Bronchial epithelial cell (primary cell): ENCODE measurements at regions not wholly inside any gene's neighbourhood (a gene's known extent, or its start where the extent isn't known, plus 50 kb on each side); places are given as distances from the start of the nearest gene placed in this dataset.
A peak's percentile ranks its signal among the peaks of the same experiment; 100 is the strongest.

Source experiments
- DNase-seq: peaks from one replicate; pipeline ENCODE4 v3.0.0-alpha.2; 2010; ENCODE audit warnings: low read depth
- FAIRE-seq: peaks from 2 replicates; lab custom pipeline; 2011; peaks lifted over from hg19 to GRCh38; lab: Jason Lieb, UNC
- H3K27me3 ChIP-seq: 2 replicates; pipeline ENCODE4 v1.5.1; 2011; ENCODE audit warnings: low read length; ENCODE audit not compliant: control insufficient read depth, insufficient read depth
- H3K36me3 ChIP-seq: 2 replicates; pipeline ENCODE4 v1.5.1; 2011; ENCODE audit warnings: low read length; ENCODE audit not compliant: control insufficient read depth, insufficient read depth
- H3K4me3 ChIP-seq: 2 replicates; pipeline ENCODE4 v1.5.1; 2011; ENCODE audit warnings: mild to moderate bottlenecking, low read depth, low read length, control low read depth
- CTCF ChIP-seq: IDR thresholded peaks from 2 replicates; pipeline ENCODE4 v1.5.1; 2011; ENCODE audit warnings: mild to moderate bottlenecking, moderate library complexity, low read length, control low read depth, inconsistent platforms; ENCODE audit not compliant: insufficient read depth, severe bottlenecking

- peak; percentile 82 for FAIRE-seq
- no peak for TF ChIP-seq CTCF
- no peak for DNase-seq
- no peaks in the 10 kb centered on the region for H3K27me3 ChIP-seq
- H3K36me3 ChIP-seq: no peaks in the 10 kb centered on the region
- no peak overlapping the region for H3K4me3 ChIP-seq
Measured at GRCh38 chr2:226643946-226644282, 155.7 kb downstream of the IRS1 start.

GRCh38 chr2:226643030-226643945, 156.3 kb downstream of the IRS1 start:
- FAIRE-seq (no peak), DNase-seq (no peak)

GRCh38 chr2:226641008-226641407, 158.6 kb downstream of the IRS1 start:
- no peak for TF ChIP-seq CTCF
- H3K36me3 ChIP-seq: no peaks in the 10 kb centered on the region
- no peak for FAIRE-seq
- no peak for DNase-seq
- H3K27me3 ChIP-seq: no peaks in the 10 kb centered on the region
- H3K4me3 ChIP-seq: no peak overlapping the region

More at GRCh38 chr2:226643030-226643945, 156.3 kb downstream of the IRS1 start:
- Histone ChIP-seq H3K4me3 (no peak overlapping the region), H3K36me3 (no peaks in the 10 kb centered on the region), H3K27me3 (no peaks in the 10 kb centered on the region)
- TF ChIP-seq CTCF: no peak

GRCh38 chr2:226640501-226640900, 159.1 kb downstream of the IRS1 start:
- no peaks in the 10 kb centered on the region for H3K36me3 ChIP-seq
- no peaks in the 10 kb centered on the region for H3K27me3 ChIP-seq
- no peak for FAIRE-seq
- TF ChIP-seq CTCF: no peak
- DNase-seq: no peak
- no peak overlapping the region for H3K4me3 ChIP-seq

GRCh38 chr2:226639550-226639949, 160.1 kb downstream of the IRS1 start:
- DNase-seq (no peak), FAIRE-seq (peak; percentile 58)
- Histone ChIP-seq H3K4me3 (no peak overlapping the region), H3K27me3 (no peaks in the 10 kb centered on the region), H3K36me3 (no peaks in the 10 kb centered on the region)
- no peak for TF ChIP-seq CTCF
